Stomach (tissue), 4 donors: ENCODE measurements at regions not wholly inside any gene's neighbourhood (a gene's known extent, or its start where the extent isn't known, plus 50 kb on each side); places are given as distances from the start of the nearest gene placed in this dataset.

Source experiments
- EP300 ChIP-seq: sonication (generic); formaldehyde crosslinking; IDR thresholded peaks from one replicate; pipeline ENCODE4 v1.6.1; 2017; ENCODE audit warnings: antibody characterized with exemption
- POLR2A ChIP-seq, 4 donors: fragments of 450-650 bp; IDR thresholded peaks; one replicate each; pipeline ENCODE4 v1.6.1; 2016; ENCODE audit warnings: antibody characterized with exemption in 4 of 4, control low read depth in 2 of 4, mild to moderate bottlenecking in 1 of 4, moderate library complexity in 1 of 4
- TF ChIP-seq, protein P1 (sequence below), 7 experiments: fragments of 450-650 bp in 4 of 7; fragments of 200-600 bp in 3 of 7; sonication (generic) in 3 of 7; IDR thresholded peaks; one replicate each; pipeline ENCODE4 v1.5.1; 2016 to 2019; ENCODE audit warnings: antibody characterized with exemption in 7 of 7, control low read depth in 2 of 7, mild to moderate bottlenecking in 1 of 7

DNA sequence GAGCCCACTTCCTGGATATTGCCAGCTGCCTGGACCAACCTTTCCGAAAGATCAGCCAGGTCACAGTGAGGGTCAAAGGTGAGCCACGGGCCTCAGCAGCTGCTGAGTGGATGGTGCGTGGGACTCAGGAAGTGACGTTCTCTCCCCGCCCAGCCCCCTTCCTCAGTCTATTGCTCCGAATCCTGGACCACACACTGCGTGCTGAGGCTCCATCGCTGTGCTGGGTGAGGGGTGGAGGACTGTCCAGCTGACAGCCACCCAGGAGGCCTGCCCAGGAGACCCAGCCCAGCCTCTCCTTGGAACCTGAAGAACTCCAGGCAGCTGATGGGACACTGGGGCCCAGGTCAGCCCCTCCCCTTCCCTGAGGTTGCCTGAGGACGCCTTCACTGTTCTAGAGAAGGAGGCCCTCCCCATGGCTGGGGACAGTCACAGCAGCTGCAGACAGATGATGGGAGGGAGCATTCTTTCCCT, 94.4 kb upstream of the CD93 start:
- no peak for TF ChIP-seq EP300
- TF ChIP-seq, protein P1, sequence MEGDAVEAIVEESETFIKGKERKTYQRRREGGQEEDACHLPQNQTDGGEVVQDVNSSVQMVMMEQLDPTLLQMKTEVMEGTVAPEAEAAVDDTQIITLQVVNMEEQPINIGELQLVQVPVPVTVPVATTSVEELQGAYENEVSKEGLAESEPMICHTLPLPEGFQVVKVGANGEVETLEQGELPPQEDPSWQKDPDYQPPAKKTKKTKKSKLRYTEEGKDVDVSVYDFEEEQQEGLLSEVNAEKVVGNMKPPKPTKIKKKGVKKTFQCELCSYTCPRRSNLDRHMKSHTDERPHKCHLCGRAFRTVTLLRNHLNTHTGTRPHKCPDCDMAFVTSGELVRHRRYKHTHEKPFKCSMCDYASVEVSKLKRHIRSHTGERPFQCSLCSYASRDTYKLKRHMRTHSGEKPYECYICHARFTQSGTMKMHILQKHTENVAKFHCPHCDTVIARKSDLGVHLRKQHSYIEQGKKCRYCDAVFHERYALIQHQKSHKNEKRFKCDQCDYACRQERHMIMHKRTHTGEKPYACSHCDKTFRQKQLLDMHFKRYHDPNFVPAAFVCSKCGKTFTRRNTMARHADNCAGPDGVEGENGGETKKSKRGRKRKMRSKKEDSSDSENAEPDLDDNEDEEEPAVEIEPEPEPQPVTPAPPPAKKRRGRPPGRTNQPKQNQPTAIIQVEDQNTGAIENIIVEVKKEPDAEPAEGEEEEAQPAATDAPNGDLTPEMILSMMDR (IDR thresholded peaks at IDR 0.05) = no peak
- no peak for TF ChIP-seq POLR2A (IDR thresholded peaks at IDR 0.05)
